Inflammatory macrophage treated with lipopolysaccharide for 4 hours (primary cell): ENCODE measurements at regions not wholly inside any gene's neighbourhood (a gene's known extent, or its start where the extent isn't known, plus 50 kb on each side); places are given as distances from the start of the nearest gene placed in this dataset.
A peak's percentile ranks its signal among the peaks of the same experiment; 100 is the strongest.

ENCODE experiments used
- DNase-seq: peaks from one replicate; pipeline ENCODE4 v3.0.0-alpha.2; 2020

- no peak for DNase-seq
Observed at GRCh38 chr1:243943671-243944428, 93.8 kb upstream of the AKT3 start.

- DNase-seq = no peak
Observed at GRCh38 chr1:243942196-243943150, 92.4 kb upstream of the AKT3 start.

- no peak for DNase-seq
Observed at GRCh38 chr1:243940451-243940850, 90.4 kb upstream of the AKT3 start.

- peak; percentile 6 for DNase-seq
Observed at GRCh38 chr1:243939167-243939848, 89.3 kb upstream of the AKT3 start.

- peak; percentile 2 for DNase-seq
Observed at GRCh38 chr1:243938208-243938607, 88.2 kb upstream of the AKT3 start.

GRCh38 chr1:243933495-243933894 lies 83.5 kb upstream of the AKT3 start:
- DNase-seq = no peak

GRCh38 chr1:243931957-243932356 lies 81.9 kb upstream of the AKT3 start:
- DNase-seq = no peak

GRCh38 chr1:243930822-243931671 lies 81.0 kb upstream of the AKT3 start:
- no peak for DNase-seq

GRCh38 chr1:243927381-243927780 lies 77.3 kb upstream of the AKT3 start:
- no peak for DNase-seq

- no peak for DNase-seq
Observed at GRCh38 chr1:243926803-243927245, 76.8 kb upstream of the AKT3 start.

GRCh38 chr1:243926299-243926698 lies 76.3 kb upstream of the AKT3 start:
- DNase-seq = no peak

GRCh38 chr1:243924588-243925349 lies 74.7 kb upstream of the AKT3 start:
- no peak for DNase-seq

- no peak for DNase-seq
Observed at GRCh38 chr1:243924188-243924587, 74.1 kb upstream of the AKT3 start.

GRCh38 chr1:243923292-243924171 lies 73.5 kb upstream of the AKT3 start:
- DNase-seq = no peak

- peak; percentile 27 for DNase-seq
Observed at GRCh38 chr1:243921111-243921510, 71.1 kb upstream of the AKT3 start.

GRCh38 chr1:243917863-243918565 lies 68.0 kb upstream of the AKT3 start:
- peak; percentile 34 for DNase-seq

GRCh38 chr1:243917177-243917862 lies 67.3 kb upstream of the AKT3 start:
- DNase-seq = peak; percentile 25

- no peak for DNase-seq
Observed at GRCh38 chr1:243916160-243916559, 66.1 kb upstream of the AKT3 start.

GRCh38 chr1:243912347-243912746 lies 62.3 kb upstream of the AKT3 start:
- DNase-seq = no peak
